Cardiac muscle cell (in vitro differentiated cells and primary cell): ENCODE measurements at regions not wholly inside any gene's neighbourhood (a gene's known extent, or its start where the extent isn't known, plus 50 kb on each side); places are given as distances from the start of the nearest gene placed in this dataset.

Experiments used
- DNase-seq, 2 donors: peaks; one replicate each; pipeline versions ENCODE4 v3.0.0 to v3.0.0-alpha.2; 2010 to 2017; ENCODE audit warnings: low read depth in 1 of 2, low spot score in 1 of 2
- H3K27ac ChIP-seq: fragments of 200-600 bp; sonication (generic); 2 replicates; pipeline ENCODE4 v1.5.1; 2016
- H3K27me3 ChIP-seq: fragments of 200-600 bp; sonication (generic); 2 replicates; pipeline ENCODE4 v1.6.0; 2016; ENCODE audit warnings: control low read depth
- H3K36me3 ChIP-seq: fragments of 200-600 bp; sonication (generic); 2 replicates; pipeline ENCODE4 v1.5.1; 2016; ENCODE audit warnings: control low read depth
- H3K4me1 ChIP-seq: fragments of 200-600 bp; sonication (generic); 2 replicates; pipeline ENCODE4 v1.8.1; 2017; ENCODE audit warnings: low read depth, mild to moderate bottlenecking, mixed run types
- H3K4me3 ChIP-seq: fragments of 200-600 bp; sonication (generic); 2 replicates; pipeline ENCODE4 v1.5.1; 2016; ENCODE audit warnings: mild to moderate bottlenecking
- H3K9me3 ChIP-seq: fragments of 200-600 bp; sonication (generic); 2 replicates; pipeline ENCODE4 v1.5.1; 2017; ENCODE audit warnings: low read depth, mild to moderate bottlenecking, control low read depth
- CTCF ChIP-seq: IDR thresholded peaks from 2 replicates; pipeline ENCODE4 v1.5.1; 2012; ENCODE audit warnings: low read depth, mild to moderate bottlenecking, low read length

- H3K9me3 ChIP-seq, result no peaks in the 10 kb centered on the region
- no peak overlapping the region for H3K27ac ChIP-seq
- no peak overlapping the region for H3K4me3 ChIP-seq
- H3K4me1 ChIP-seq, result no peaks in the 10 kb centered on the region
- DNase-seq, result no peak
- TF ChIP-seq CTCF, result no peak
- no peaks in the 10 kb centered on the region for H3K36me3 ChIP-seq
- no peaks in the 10 kb centered on the region for H3K27me3 ChIP-seq
Observed at GRCh38 chr6:138685257-138685656, 88.3 kb upstream of the CCDC28A start.

- no peak for TF ChIP-seq CTCF
Observed at GRCh38 chr6:138685781-138686180, 87.8 kb upstream of the CCDC28A start.

GRCh38 chr6:138688580-138688979 is 85.0 kb upstream of the CCDC28A start:
- Histone ChIP-seq H3K4me1 (no peaks in the 10 kb centered on the region), H3K36me3 (no peaks in the 10 kb centered on the region), H3K4me3 (no peak overlapping the region), H3K27me3 (no peaks in the 10 kb centered on the region), H3K9me3 (no peaks in the 10 kb centered on the region), H3K27ac (no peak overlapping the region)
- no peak for DNase-seq
- TF ChIP-seq CTCF, result no peak

More at GRCh38 chr6:138685781-138686180, 87.8 kb upstream of the CCDC28A start:
- no peak overlapping the region for H3K4me3 ChIP-seq
- no peaks in the 10 kb centered on the region for H3K36me3 ChIP-seq
- H3K27me3 ChIP-seq, result no peaks in the 10 kb centered on the region
- H3K27ac ChIP-seq, result no peak overlapping the region
- H3K9me3 ChIP-seq, result no peaks in the 10 kb centered on the region
- DNase-seq, result no peak
- no peaks in the 10 kb centered on the region for H3K4me1 ChIP-seq

GRCh38 chr6:138689849-138690248 is 83.7 kb upstream of the CCDC28A start:
- H3K9me3 ChIP-seq, result no peaks in the 10 kb centered on the region
- no peaks in the 10 kb centered on the region for H3K4me1 ChIP-seq
- H3K27me3 ChIP-seq, result peaks cover 4% of the 10 kb centered on the region
- H3K27ac ChIP-seq, result no peak overlapping the region
- H3K4me3 ChIP-seq, result no peak overlapping the region
- no peaks in the 10 kb centered on the region for H3K36me3 ChIP-seq
- no peak for DNase-seq
- TF ChIP-seq CTCF, result no peak

- Histone ChIP-seq H3K27ac (no peak overlapping the region), H3K27me3 (peaks cover 4% of the 10 kb centered on the region), H3K36me3 (no peaks in the 10 kb centered on the region), H3K4me1 (no peaks in the 10 kb centered on the region), H3K4me3 (no peak overlapping the region), H3K9me3 (no peaks in the 10 kb centered on the region)
- no peak for DNase-seq
- no peak for TF ChIP-seq CTCF
Observed at GRCh38 chr6:138690975-138691594, 82.5 kb upstream of the CCDC28A start.
